K562 (cell line): ENCODE measurements at regions not wholly inside any gene's neighbourhood (a gene's known extent, or its start where the extent isn't known, plus 50 kb on each side); places are given as distances from the start of the nearest gene placed in this dataset.

Experiments
- ATAC-seq: fragments of 200-7000 bp; cut with Tn5 transposase; 3 replicates; pipeline ENCODE4 v1.9.1; 2020; ENCODE audit warnings: moderate library complexity
- BruUV-seq: library from RNA; stranded (reverse); fragments of 400-500 nt; replicated peaks from 2 replicates; lab custom pipeline; 2021; lab: Mats Ljungman, UMichigan
- CTCF ChIA-PET: fragments of 300-600 bp; formaldehyde crosslinking; extraction: SDS; loops from one replicate; lab custom pipeline; 2021; ENCODE audit warnings: low intra/inter-chr PET ratio; lab: Yijun Ruan, JAX
- POLR2A ChIA-PET: fragments of 300-600, 350-650 bp; sonication (Branson Sonifier 250); formaldehyde crosslinking; extraction: SDS; loops from one replicate; lab custom pipeline; 2021; ENCODE audit warnings: antibody characterized with exemption, inconsistent platforms; lab: Yijun Ruan, JAX
- DNase-seq, 4 experiments: peaks; one replicate each; pipeline versions ENCODE4 v3.0.0 to v3.0.0-alpha.2; 2011 to 2018; ENCODE audit warnings: low spot score in 3 of 4, mixed read lengths in 3 of 4; ENCODE audit errors: extremely low read depth in 1 of 4
- FAIRE-seq: peaks from 2 replicates; lab custom pipeline; 2011; peaks lifted over from hg19 to GRCh38; lab: Jason Lieb, UNC
- H2AFZ ChIP-seq: 2 replicates; pipeline ENCODE4 v1.6.0; 2011; ENCODE audit warnings: low read depth, low read length, control low read depth, inconsistent platforms
- H3K27ac ChIP-seq: fragments of 200-600 bp; 3 replicates; pipeline ENCODE4 v1.8.0; 2011; ENCODE audit warnings: low read depth, mild to moderate bottlenecking, control low read depth, inconsistent platforms, low read length, moderate library complexity, mixed read lengths; ENCODE audit errors: extremely low read depth
- H3K27me3 ChIP-seq, 2 experiments: fragments of 300-600 bp in 1 of 2; 2 replicates in 1 of 2; 3 replicates in 1 of 2; pipeline versions ENCODE4 v1.6.0 to v1.8.0; 2011; ENCODE audit warnings: inconsistent platforms in 2 of 2, low read length in 2 of 2, mild to moderate bottlenecking in 1 of 2, mixed read lengths in 1 of 2, moderate library complexity in 1 of 2; ENCODE audit not compliant: control insufficient read depth in 2 of 2, insufficient read depth in 2 of 2
- H3K36me3 ChIP-seq: fragments of 300-600 bp; 3 replicates; pipeline ENCODE4 v1.8.0; 2011; ENCODE audit warnings: mild to moderate bottlenecking, low read length, inconsistent platforms; ENCODE audit not compliant: control insufficient read depth, insufficient read depth
- H3K4me1 ChIP-seq, 2 experiments: fragments of 200-600 bp in 1 of 2; replicated peaks in 1 of 2; 2 replicates in 1 of 2; 3 replicates in 1 of 2; pipeline versions ENCODE4 v1.5.1 to v1.8.0; 2011; ENCODE audit warnings: inconsistent platforms in 2 of 2, low read length in 2 of 2, mild to moderate bottlenecking in 1 of 2, mixed read lengths in 1 of 2, moderate library complexity in 1 of 2; ENCODE audit not compliant: control insufficient read depth in 2 of 2, insufficient read depth in 2 of 2
- H3K4me2 ChIP-seq: 2 replicates; pipeline ENCODE4 v1.6.1; 2011; ENCODE audit warnings: low read length, control low read depth, inconsistent platforms, mixed read lengths; ENCODE audit not compliant: insufficient read depth
- H3K4me3 ChIP-seq: fragments of 200-600 bp; sonication (generic), shearing (Covaris generic); 2 replicates; pipeline ENCODE4 v1.5.1; 2016; ENCODE audit warnings: control low read depth, inconsistent platforms
- H3K79me2 ChIP-seq: fragments of 200-600 bp; 3 replicates; pipeline ENCODE4 v1.8.0; 2011; ENCODE audit warnings: low read length, inconsistent platforms; ENCODE audit not compliant: control insufficient read depth, insufficient read depth
- H3K9ac ChIP-seq, 2 experiments: 2 replicates each; pipeline versions ENCODE4 v1.6.0 to v1.6.1; 2011; ENCODE audit warnings: low read depth in 2 of 2, low read length in 2 of 2, control low read depth in 1 of 2, inconsistent platforms in 1 of 2, mild to moderate bottlenecking in 1 of 2, mixed read lengths in 1 of 2; ENCODE audit not compliant: insufficient read depth in 1 of 2
- H3K9me1 ChIP-seq: one replicate; pipeline ENCODE4 v1.6.0; 2011; ENCODE audit warnings: inconsistent platforms, mild to moderate bottlenecking, low read length, moderate library complexity; ENCODE audit not compliant: control insufficient read depth, insufficient read depth
- H3K9me3 ChIP-seq: replicated peaks from 2 replicates; pipeline ENCODE4 v1.5.1; 2011; ENCODE audit warnings: low read depth, low read length, inconsistent platforms; ENCODE audit not compliant: control insufficient read depth, insufficient read depth
- H4K20me1 ChIP-seq: replicated peaks from 2 replicates; pipeline ENCODE4 v1.6.1; 2011; ENCODE audit warnings: low read length, inconsistent platforms, mixed read lengths; ENCODE audit not compliant: control insufficient read depth, insufficient read depth
- CAMTA2 ChIP-seq: fragments of 250-450 bp; sonication (Bioruptor Pico); conservative IDR thresholded peaks from 2 replicates; pipeline ENCODE4 v1.5.1; 2022
- FOXP4 ChIP-seq: sonication (generic); formaldehyde crosslinking; IDR thresholded peaks from 2 replicates; pipeline ENCODE4 v1.8.0; 2022; ENCODE audit warnings: mild to moderate bottlenecking, missing genetic modification reagents, borderline replicate concordance
- GABPB1 ChIP-seq: sonication (generic); formaldehyde crosslinking; IDR thresholded peaks from 2 replicates; pipeline ENCODE4 v1.8.0; 2022; ENCODE audit warnings: mild to moderate bottlenecking, missing genetic modification reagents
- GATA2 ChIP-seq: sonication (generic); formaldehyde crosslinking; IDR thresholded peaks from 2 replicates; pipeline ENCODE4 v1.4.0; 2020; ENCODE audit warnings: mild to moderate bottlenecking, missing genetic modification reagents
- IFI16 ChIP-seq: fragments of 250-450 bp; sonication (Bioruptor Pico); IDR thresholded peaks from 2 replicates; pipeline ENCODE4 v2.1.2; 2022; ENCODE audit warnings: mild to moderate bottlenecking, inconsistent platforms
- MEIS2 ChIP-seq: fragments of 450-650 bp; IDR thresholded peaks from 2 replicates; pipeline ENCODE4 v1.6.1; 2014; ENCODE audit warnings: mild to moderate bottlenecking; ENCODE audit not compliant: partially characterized antibody
- NFXL1 ChIP-seq: fragments of 450-650 bp; formaldehyde crosslinking; IDR thresholded peaks from 2 replicates; pipeline ENCODE4 v1.4.0; 2021; ENCODE audit warnings: mild to moderate bottlenecking
- PPARD ChIP-seq: fragments of 250-450 bp; sonication (Bioruptor Pico); IDR thresholded peaks from 2 replicates; pipeline ENCODE4 v1.8.0; 2022; ENCODE audit warnings: inconsistent platforms, mild to moderate bottlenecking, moderate library complexity
- RAD21 ChIP-seq, 2 experiments: fragments of 250-450 bp in 1 of 2; fragments of 450-650 bp in 1 of 2; sonication (Bioruptor Pico) in 1 of 2; formaldehyde crosslinking in 1 of 2; IDR thresholded peaks in 1 of 2; conservative IDR thresholded peaks in 1 of 2; 2 replicates each; pipeline versions ENCODE4 v1.4.0 to v1.8.0; 2020 to 2022; ENCODE audit warnings: mild to moderate bottlenecking in 2 of 2, moderate library complexity in 1 of 2
- RB1 ChIP-seq: fragments of 450-650 bp; IDR thresholded peaks from 2 replicates; pipeline ENCODE4 v1.6.1; 2017; ENCODE audit warnings: low read depth, mild to moderate bottlenecking
- RFX1 ChIP-seq: fragments of 450-650 bp; IDR thresholded peaks from 2 replicates; pipeline ENCODE4 v1.6.1; 2016; ENCODE audit warnings: mild to moderate bottlenecking, moderate library complexity
- SMAD4 ChIP-seq: fragments of 250-450 bp; sonication (Bioruptor Pico); conservative IDR thresholded peaks from 2 replicates; pipeline ENCODE4 v1.8.0; 2021; ENCODE audit warnings: inconsistent platforms, mild to moderate bottlenecking, moderate library complexity
- SRSF3 ChIP-seq: fragments of 200-400 bp; formaldehyde crosslinking; IDR thresholded peaks from 2 replicates; pipeline ENCODE4 v1.6.1; 2016; ENCODE audit warnings: mild to moderate bottlenecking, low read length, moderate library complexity; ENCODE audit not compliant: insufficient read depth
- TOE1 ChIP-seq, 2 experiments: fragments of 450-650 bp in 1 of 2; sonication (generic) in 1 of 2; formaldehyde crosslinking in 1 of 2; IDR thresholded peaks; 2 replicates each; pipeline versions ENCODE4 v1.7.1 to v1.8.0; 2016 to 2022; ENCODE audit warnings: borderline replicate concordance in 2 of 2, mild to moderate bottlenecking in 2 of 2, antibody characterized with exemption in 1 of 2, inconsistent platforms in 1 of 2, low read depth in 1 of 2, missing genetic modification reagents in 1 of 2, moderate library complexity in 1 of 2
- TRIM24 ChIP-seq, 2 experiments: fragments of 450-650 bp; IDR thresholded peaks; 2 replicates each; pipeline ENCODE4 v1.6.1; 2016
- ZNF165 ChIP-seq: fragments of 250-450 bp; sonication (Bioruptor Pico); IDR thresholded peaks from 2 replicates; pipeline ENCODE4 v1.4.0; 2020; ENCODE audit warnings: borderline replicate concordance
- ZNF696 ChIP-seq: fragments of 250-450 bp; sonication (Bioruptor Pico); conservative IDR thresholded peaks from 2 replicates; pipeline ENCODE4 v1.4.0; 2020; ENCODE audit warnings: mild to moderate bottlenecking, moderate library complexity
- WGBS: fragments of 100-300 bp; shearing (Covaris generic); methylation state at CpG from one replicate; pipeline ENCODE4 v1.1.6; 2016; ENCODE audit warnings: low coverage, mixed read lengths; ENCODE audit not compliant: insufficient coverage; ENCODE audit errors: missing lambda C conversion rate; 5-methylcytosine and 5-hydroxymethylcytosine counted together
- in situ Hi-C: fragments of 300-500 bp; cut with MboI; formaldehyde crosslinking; loops from 4 replicates; pipeline ENCODE4 v1.15.0; 2018; ENCODE audit warnings: inconsistent platforms, mixed read lengths
- intact Hi-C: fragments of 100-400 bp; cut with micrococcal nuclease; formaldehyde crosslinking; loops from 2 replicates; pipeline ENCODE4 v1.14.2; 2022

GRCh38 chr10:2874963-2875362, 192.4 kb upstream of the PFKP start:
- no peaks in the 10 kb centered on the region for H3K4me1 ChIP-seq
- POLR2A ChIA-PET = no interaction called here
- no peak overlapping the region for H3K4me2 ChIP-seq
- H3K4me3 ChIP-seq = no peak overlapping the region
- H3K27ac ChIP-seq = no peak overlapping the region
- no peaks in the 10 kb centered on the region for H3K79me2 ChIP-seq
- intact Hi-C loops = no loop called here
- H3K27me3 ChIP-seq = peaks cover 0 to 4% of the 10 kb centered on the region in 2 experiments; a peak in 1 of 5 replicates
- TF ChIP-seq GABPB1 (CRISPR knock-in tag) (no peak), PPARD (CRISPR knock-in tag) (no peak), IFI16 (CRISPR knock-in tag) (no peak), MEIS2 (no peak), TOE1 (IDR thresholded peaks at IDR 0.05; ENCODE audit: borderline replicate concordance) (no peak), TOE1 (CRISPR knock-in tag; IDR thresholded peaks at IDR 0.05; ENCODE audit: borderline replicate concordance, low read depth) (no peak), GATA2 (CRISPR knock-in tag) (no peak), NFXL1 (CRISPR knock-in tag) (no peak), RB1 (no peak), ZNF696 (CRISPR knock-in tag) (no peak), SRSF3 (no peak), FOXP4 (no peak), RAD21 (CRISPR knock-in tag; conservative IDR thresholded peaks at IDR 0.05 in 1 of 2, IDR thresholded peaks at IDR 0.05 in 1 of 2) (no peak), RFX1 (no peak), SMAD4 (CRISPR knock-in tag) (no peak), TRIM24 (IDR thresholded peaks at IDR 0.05) (no peak), CAMTA2 (CRISPR knock-in tag) (no peak), ZNF165 (CRISPR knock-in tag) (no peak)
- TF ChIP-seq, all 486 proteins: peak for 0
- Histone ChIP-seq H2AFZ (no peak overlapping the region), H3K36me3 (no peaks in the 10 kb centered on the region), H4K20me1 (no peaks in the 10 kb centered on the region), H3K9me3 (no peaks in the 10 kb centered on the region), H3K9me1 (no peaks in the 10 kb centered on the region), H3K9ac (no peak overlapping the region)
- in situ Hi-C loops = no loop called here
- WGBS = 6% methylated on average over 6 of the region's 6 CpGs
- CTCF ChIA-PET = interaction anchor here (0.6 kb wide), 1 partner anchor 103 kb away, joined by 3 read pairs; no protein-coding TSS in a partner anchor
- BruUV-seq = no TSS peak
- DNase-seq (no peak), FAIRE-seq (no peak), ATAC-seq (no peak)
